ENCODE measurements at regions not wholly inside any gene's neighbourhood (a gene's known extent, or its start where the extent isn't known, plus 50 kb on each side); places are given as distances from the start of the nearest gene placed in this dataset.
"Not testable (repeated sequence)": the region's sequence is repeated elsewhere in the genome, so short reads cannot be mapped to it uniquely, and the experiment has no call there.

DNA sequence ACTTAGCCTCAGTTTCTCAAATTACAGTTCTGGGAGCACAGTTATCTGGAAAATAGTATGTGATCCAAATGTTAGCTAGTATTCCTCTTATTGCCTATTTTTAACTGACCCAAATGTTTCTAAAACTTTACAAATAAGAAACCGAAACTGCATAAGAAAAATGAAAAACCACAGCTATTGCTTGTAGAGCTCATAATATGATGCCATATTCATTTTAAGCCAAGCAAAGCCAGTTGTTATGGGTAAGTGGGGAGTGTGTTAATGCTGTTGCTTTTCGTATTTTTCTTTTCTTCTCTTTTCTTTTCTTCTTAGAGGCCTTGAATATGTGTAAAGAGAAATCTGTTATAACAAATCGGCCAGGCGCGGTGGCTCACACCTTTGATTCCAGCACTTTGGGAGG lies 447.4 kb upstream of the TUSC1 start:
- H3K36me3 Mint-ChIP-seq (ENCODE audit: unreplicated experiment), result no peaks in the 10 kb centered on the region
- no peaks in the 10 kb centered on the region for H3K27me3 Mint-ChIP-seq (ENCODE audit: unreplicated experiment)
- peaks cover 9% of the 10 kb centered on the region for H3K4me1 Mint-ChIP-seq (ENCODE audit: low read depth, unreplicated experiment)

DNA sequence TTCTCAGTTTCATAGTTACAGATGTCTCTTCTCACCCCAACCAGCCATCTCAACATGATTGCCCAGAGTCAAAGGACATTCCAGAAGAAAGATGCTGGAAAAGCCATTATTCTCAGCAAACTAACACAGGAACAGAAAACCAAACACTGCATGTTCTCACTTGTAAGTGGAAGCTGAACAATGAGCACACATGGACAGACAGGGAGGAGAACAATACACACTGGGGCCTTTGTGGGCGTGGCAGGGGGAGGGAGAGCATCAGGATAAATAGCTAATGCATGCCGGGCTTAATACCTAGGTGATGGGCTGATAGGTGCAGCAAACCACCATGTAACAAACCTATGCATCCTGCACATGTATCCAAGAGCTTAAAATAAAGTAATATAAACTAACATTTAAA lies 437.8 kb upstream of the TUSC1 start:
- H3K9me3 Mint-ChIP-seq (ENCODE audit: unreplicated experiment); H3K27ac Mint-ChIP-seq (ENCODE audit: unreplicated experiment); H3K4me1 Mint-ChIP-seq (ENCODE audit: low read depth, unreplicated experiment); DNase-seq; H3K36me3 Mint-ChIP-seq (ENCODE audit: unreplicated experiment); H3K4me3 Mint-ChIP-seq (ENCODE audit: unreplicated experiment); H3K27me3 Mint-ChIP-seq (ENCODE audit: unreplicated experiment): not testable (repeated sequence)

More for the DNA sequence above, 447.4 kb upstream of the TUSC1 start:
- Mint-ChIP-seq H3K27ac (ENCODE audit: unreplicated experiment) (no peak overlapping the region), H3K4me3 (ENCODE audit: unreplicated experiment) (no peak overlapping the region), H3K9me3 (ENCODE audit: unreplicated experiment) (no peaks in the 10 kb centered on the region)
- no peak for DNase-seq
- TF ChIP-seq, protein P1, sequence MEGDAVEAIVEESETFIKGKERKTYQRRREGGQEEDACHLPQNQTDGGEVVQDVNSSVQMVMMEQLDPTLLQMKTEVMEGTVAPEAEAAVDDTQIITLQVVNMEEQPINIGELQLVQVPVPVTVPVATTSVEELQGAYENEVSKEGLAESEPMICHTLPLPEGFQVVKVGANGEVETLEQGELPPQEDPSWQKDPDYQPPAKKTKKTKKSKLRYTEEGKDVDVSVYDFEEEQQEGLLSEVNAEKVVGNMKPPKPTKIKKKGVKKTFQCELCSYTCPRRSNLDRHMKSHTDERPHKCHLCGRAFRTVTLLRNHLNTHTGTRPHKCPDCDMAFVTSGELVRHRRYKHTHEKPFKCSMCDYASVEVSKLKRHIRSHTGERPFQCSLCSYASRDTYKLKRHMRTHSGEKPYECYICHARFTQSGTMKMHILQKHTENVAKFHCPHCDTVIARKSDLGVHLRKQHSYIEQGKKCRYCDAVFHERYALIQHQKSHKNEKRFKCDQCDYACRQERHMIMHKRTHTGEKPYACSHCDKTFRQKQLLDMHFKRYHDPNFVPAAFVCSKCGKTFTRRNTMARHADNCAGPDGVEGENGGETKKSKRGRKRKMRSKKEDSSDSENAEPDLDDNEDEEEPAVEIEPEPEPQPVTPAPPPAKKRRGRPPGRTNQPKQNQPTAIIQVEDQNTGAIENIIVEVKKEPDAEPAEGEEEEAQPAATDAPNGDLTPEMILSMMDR (IDR thresholded peaks at IDR 0.05; ENCODE audit: partially characterized antibody, unreplicated experiment), result no peak

DNA sequence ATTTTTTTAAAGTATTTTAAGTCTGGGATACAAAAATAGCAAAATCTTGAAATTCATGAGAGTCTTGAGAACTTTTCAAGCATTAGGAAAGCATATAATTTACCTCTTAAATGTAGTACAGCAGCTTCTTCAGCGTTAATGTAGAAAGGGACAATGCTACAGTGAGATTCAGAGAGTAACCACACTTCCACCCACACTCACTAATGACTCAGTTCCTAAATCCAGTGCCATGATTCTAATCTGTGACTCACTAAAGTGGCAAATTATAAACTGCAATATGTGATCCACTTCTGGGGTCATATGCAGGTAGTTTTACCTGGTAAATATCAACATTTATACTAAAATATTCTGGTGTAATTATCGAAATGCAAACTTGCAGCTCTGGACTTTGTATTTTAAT lies 434.5 kb upstream of the TUSC1 start:
- no peaks in the 10 kb centered on the region for H3K36me3 Mint-ChIP-seq (ENCODE audit: unreplicated experiment)
- H3K4me3 Mint-ChIP-seq (ENCODE audit: unreplicated experiment), result no peak overlapping the region
- no peak for DNase-seq
- H3K27me3 Mint-ChIP-seq (ENCODE audit: unreplicated experiment), result no peaks in the 10 kb centered on the region
- H3K9me3 Mint-ChIP-seq (ENCODE audit: unreplicated experiment), result no peaks in the 10 kb centered on the region
- TF ChIP-seq, protein P1 (IDR thresholded peaks at IDR 0.05; ENCODE audit: partially characterized antibody, unreplicated experiment), result no peak
- H3K4me1 Mint-ChIP-seq (ENCODE audit: low read depth, unreplicated experiment), result no peaks in the 10 kb centered on the region
- H3K27ac Mint-ChIP-seq (ENCODE audit: unreplicated experiment), result no peak overlapping the region

DNA sequence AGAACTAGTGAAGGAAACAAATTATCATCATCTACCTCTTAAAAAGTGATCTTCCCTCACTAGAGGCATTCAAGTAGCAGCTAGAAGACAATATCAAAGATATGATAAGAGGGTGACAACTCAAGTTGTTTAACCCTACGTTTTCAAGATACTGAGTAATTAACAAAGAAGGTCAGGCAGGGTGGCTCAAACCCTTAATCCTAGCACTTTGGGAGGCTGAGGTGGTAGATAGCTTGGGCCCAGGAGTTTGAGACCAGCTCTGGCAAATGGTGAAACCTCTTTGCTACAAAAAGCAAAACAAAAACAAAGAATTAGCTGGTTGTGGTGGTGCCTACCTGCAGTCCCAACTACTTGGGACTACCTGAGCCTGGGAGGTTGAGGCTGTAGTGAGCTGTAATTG lies 408.2 kb upstream of the TUSC1 start:
- Mint-ChIP-seq H3K36me3 (ENCODE audit: unreplicated experiment) (no peaks in the 10 kb centered on the region), H3K4me3 (ENCODE audit: unreplicated experiment) (no peak overlapping the region), H3K9me3 (ENCODE audit: unreplicated experiment) (no peaks in the 10 kb centered on the region), H3K27ac (ENCODE audit: unreplicated experiment) (no peak overlapping the region), H3K27me3 (ENCODE audit: unreplicated experiment) (peaks cover 2% of the 10 kb centered on the region), H3K4me1 (ENCODE audit: low read depth, unreplicated experiment) (no peaks in the 10 kb centered on the region)
- no peak for DNase-seq
- TF ChIP-seq, protein P1 (IDR thresholded peaks at IDR 0.05; ENCODE audit: partially characterized antibody, unreplicated experiment), result no peak

DNA sequence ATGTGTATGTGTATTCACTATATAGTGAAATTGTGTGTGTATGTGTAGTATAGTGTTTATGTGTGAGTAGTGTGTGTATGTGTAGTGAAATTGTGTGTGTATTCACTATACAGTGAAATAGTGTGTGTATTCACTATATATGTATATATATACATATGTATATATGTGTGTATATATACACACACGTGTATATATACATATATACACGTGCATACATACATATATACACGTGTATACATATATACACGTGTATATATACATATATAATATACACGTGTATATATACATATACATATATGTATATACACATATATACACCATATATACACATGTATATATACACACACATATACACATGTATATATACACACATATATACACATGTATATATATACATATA lies 403.6 kb upstream of the TUSC1 start:
- H3K36me3 Mint-ChIP-seq (ENCODE audit: unreplicated experiment), result no peaks in the 10 kb centered on the region
- H3K9me3 Mint-ChIP-seq (ENCODE audit: unreplicated experiment), result no peaks in the 10 kb centered on the region
- no peak overlapping the region for H3K27ac Mint-ChIP-seq (ENCODE audit: unreplicated experiment)
- TF ChIP-seq, protein P1 (IDR thresholded peaks at IDR 0.05; ENCODE audit: partially characterized antibody, unreplicated experiment), result no peak
- H3K4me3 Mint-ChIP-seq (ENCODE audit: unreplicated experiment), result no peak overlapping the region
- peaks cover 2% of the 10 kb centered on the region for H3K27me3 Mint-ChIP-seq (ENCODE audit: unreplicated experiment)
- H3K4me1 Mint-ChIP-seq (ENCODE audit: low read depth, unreplicated experiment), result no peaks in the 10 kb centered on the region
- DNase-seq, result no peak

DNA sequence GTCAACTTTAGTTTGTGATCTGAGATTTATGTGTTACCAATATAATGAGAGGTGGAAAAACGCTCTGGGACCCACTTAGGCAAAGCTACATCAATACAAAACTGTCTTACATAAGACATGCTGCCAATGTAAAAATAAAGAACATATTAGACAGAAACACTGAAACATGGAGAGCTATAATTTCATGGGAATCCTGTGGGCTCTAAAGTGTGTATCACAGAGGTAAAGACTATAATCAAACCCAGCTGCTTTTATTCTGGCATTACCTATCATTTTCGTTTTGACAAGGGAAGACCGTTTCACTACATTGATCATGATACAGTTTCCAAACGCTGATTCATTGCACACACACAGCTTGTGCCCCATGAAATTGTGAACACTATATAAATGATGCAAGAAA lies 400.5 kb upstream of the TUSC1 start:
- peaks cover 2% of the 10 kb centered on the region for H3K27me3 Mint-ChIP-seq (ENCODE audit: unreplicated experiment)
- H3K4me1 Mint-ChIP-seq (ENCODE audit: low read depth, unreplicated experiment), result no peaks in the 10 kb centered on the region
- H3K36me3 Mint-ChIP-seq (ENCODE audit: unreplicated experiment), result peaks cover 5% of the 10 kb centered on the region
- no peak overlapping the region for H3K27ac Mint-ChIP-seq (ENCODE audit: unreplicated experiment)
- H3K9me3 Mint-ChIP-seq (ENCODE audit: unreplicated experiment), result no peaks in the 10 kb centered on the region
- H3K4me3 Mint-ChIP-seq (ENCODE audit: unreplicated experiment), result no peak overlapping the region
- TF ChIP-seq, protein P1 (IDR thresholded peaks at IDR 0.05; ENCODE audit: partially characterized antibody, unreplicated experiment), result no peak
- DNase-seq, result no peak

Measured in glutamatergic neuron (in vitro differentiated cells).